GM12891 (cell line): ENCODE measurements at regions not wholly inside any gene's neighbourhood (a gene's known extent, or its start where the extent isn't known, plus 50 kb on each side); places are given as distances from the start of the nearest gene placed in this dataset.

Experiments
- POLR2A ChIP-seq: IDR thresholded peaks from 2 replicates; pipeline ENCODE4 v1.6.1; 2011; ENCODE audit warnings: low read depth, low read length, control low read depth
- POLR2AphosphoS5 ChIP-seq: IDR thresholded peaks from 2 replicates; pipeline ENCODE4 v1.6.1; 2011; ENCODE audit warnings: low read depth, low read length, control low read depth
- POU2F2 ChIP-seq: IDR thresholded peaks from 2 replicates; pipeline ENCODE4 v1.6.1; 2011; ENCODE audit warnings: low read depth, mild to moderate bottlenecking, control low read depth, low read length, moderate library complexity
- SPI1 ChIP-seq: IDR thresholded peaks from 2 replicates; pipeline ENCODE4 v1.6.1; 2011; ENCODE audit warnings: low read depth, low read length, control low read depth

DNA sequence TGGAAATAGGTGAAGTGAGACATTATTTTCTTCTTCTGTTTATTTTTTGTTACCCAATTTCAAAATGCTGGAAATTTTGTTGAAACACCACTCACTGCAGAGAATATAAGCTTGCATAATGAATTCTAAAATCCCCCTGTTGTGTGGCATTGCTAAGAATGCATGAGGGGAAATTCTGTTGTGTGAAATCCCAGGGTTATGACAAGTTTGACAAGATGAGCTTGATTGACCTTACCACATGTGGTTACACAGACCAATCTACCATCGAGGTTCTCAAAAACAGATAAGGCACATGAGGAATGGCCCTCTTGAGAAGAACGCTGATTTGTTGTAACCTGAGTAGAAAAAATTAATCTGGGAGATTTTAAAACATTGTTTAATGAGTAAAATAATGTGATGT, 261.6 kb upstream of the MMADHC start:
- TF ChIP-seq POU2F2 (no peak), POLR2AphosphoS5 (no peak), POLR2A (no peak), SPI1 (no peak)
